ENCODE measurements at regions not wholly inside any gene's neighbourhood (a gene's known extent, or its start where the extent isn't known, plus 50 kb on each side); places are given as distances from the start of the nearest gene placed in this dataset.

GRCh38 chr2:59956981-59957380 is 596.5 kb downstream of the BCL11A start:
- Mint-ChIP-seq H3K27me3 (ENCODE audit: low read depth) (no peaks in the 10 kb centered on the region), H3K27ac (no peak overlapping the region), H3K36me3 (ENCODE audit: low read depth) (no peaks in the 10 kb centered on the region), H3K9me3 (ENCODE audit: insufficient read depth) (no peaks in the 10 kb centered on the region), H3K4me3 (no peak overlapping the region), H3K4me1 (ENCODE audit: low read depth) (no peaks in the 10 kb centered on the region)
- CTCF ChIA-PET, result no interaction called here
- POLR2A ChIA-PET, result no interaction called here
- ATAC-seq, result no peak
- DNase-seq, result no peak

DNA sequence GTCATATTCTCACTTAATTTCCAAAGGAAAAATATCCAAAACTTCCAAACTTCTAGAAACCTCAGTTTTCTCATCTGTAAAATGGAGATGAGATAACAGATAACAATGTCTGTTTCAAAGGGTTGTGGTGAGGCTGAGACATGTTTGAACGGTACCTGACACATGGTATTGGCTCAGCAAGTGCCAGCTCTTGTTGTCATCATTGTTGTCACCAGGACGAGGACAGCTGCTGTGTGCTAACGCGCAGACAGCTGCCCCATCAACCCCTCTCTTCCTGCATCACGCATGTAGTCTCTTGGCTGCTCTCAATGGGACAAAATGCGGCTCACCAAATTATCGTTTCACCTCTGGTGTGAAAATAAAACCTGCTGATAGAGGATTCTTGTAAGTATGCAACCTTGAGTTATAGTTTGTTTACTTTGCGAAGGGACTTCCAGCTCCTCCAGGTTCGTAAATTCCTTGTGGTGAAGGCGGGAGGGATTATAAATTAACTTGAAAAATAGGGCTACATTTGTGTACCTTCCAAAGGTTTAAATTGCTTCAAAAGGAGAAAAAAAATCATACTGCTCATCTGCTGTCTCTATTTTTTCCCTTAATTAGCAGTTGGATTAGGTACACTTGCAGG is 605.4 kb downstream of the BCL11A start:
- ATAC-seq (no peak), DNase-seq (no peak)
- Mint-ChIP-seq H3K4me1 (ENCODE audit: low read depth) (no peaks in the 10 kb centered on the region), H3K36me3 (ENCODE audit: low read depth) (no peaks in the 10 kb centered on the region), H3K9me3 (ENCODE audit: insufficient read depth) (no peaks in the 10 kb centered on the region), H3K4me3 (no peak overlapping the region), H3K27me3 (ENCODE audit: low read depth) (peaks cover 3% of the 10 kb centered on the region), H3K27ac (no peak overlapping the region)
- ChIA-PET POLR2A (no interaction called here), CTCF (no interaction called here)

DNA sequence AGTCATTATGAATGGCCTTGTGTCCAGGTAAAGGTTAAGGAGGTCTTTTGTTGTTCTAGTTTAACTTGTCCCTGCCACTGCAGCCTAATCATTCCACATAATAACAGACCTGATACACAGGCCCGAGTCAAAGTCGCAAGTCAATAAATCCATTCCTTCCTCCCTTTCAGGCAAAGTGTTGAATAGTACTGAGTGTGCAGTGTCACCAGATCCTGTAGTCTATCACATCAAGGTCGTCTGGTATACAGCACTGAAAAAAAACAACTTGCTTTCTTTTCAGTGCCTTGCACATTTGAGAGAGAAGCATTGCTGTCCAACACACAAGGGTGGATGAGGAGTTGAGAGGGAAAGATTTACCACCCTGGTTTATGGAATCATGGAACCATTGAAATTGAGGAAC is 606.2 kb downstream of the BCL11A start:
- ATAC-seq, result no peak
- no peaks in the 10 kb centered on the region for H3K36me3 Mint-ChIP-seq (ENCODE audit: low read depth)
- ChIA-PET POLR2A (no interaction called here), CTCF (no interaction called here)
- no peak overlapping the region for H3K27ac Mint-ChIP-seq
- no peaks in the 10 kb centered on the region for H3K9me3 Mint-ChIP-seq (ENCODE audit: insufficient read depth)
- H3K27me3 Mint-ChIP-seq (ENCODE audit: low read depth), result peaks cover 3% of the 10 kb centered on the region
- no peaks in the 10 kb centered on the region for H3K4me1 Mint-ChIP-seq (ENCODE audit: low read depth)
- DNase-seq, result no peak
- H3K4me3 Mint-ChIP-seq, result no peak overlapping the region

DNA sequence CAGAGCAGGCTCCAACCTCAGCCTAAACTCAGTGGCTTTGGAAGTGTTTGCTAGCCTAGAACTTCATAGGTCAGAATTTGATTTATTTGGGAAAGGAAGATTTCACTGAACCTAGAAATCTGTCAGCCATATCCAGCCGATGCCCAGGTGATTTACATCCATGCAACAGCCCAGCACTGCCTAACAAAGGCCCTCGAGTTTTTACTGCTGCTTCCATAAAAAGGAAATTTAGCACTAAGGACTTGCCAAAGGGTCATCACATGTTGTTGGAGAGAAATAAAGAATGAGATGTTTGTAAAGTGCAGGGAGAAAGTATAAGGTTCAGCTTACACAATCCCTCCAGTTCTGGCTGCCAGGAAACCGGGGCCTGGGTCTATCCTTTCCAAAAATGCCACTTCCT is 614.2 kb downstream of the BCL11A start:
- POLR2A ChIA-PET, result no interaction called here

GRCh38 chr2:59938181-59938580 is 615.3 kb downstream of the BCL11A start:
- CTCF ChIA-PET, result no interaction called here
- no peaks in the 10 kb centered on the region for H3K36me3 Mint-ChIP-seq (ENCODE audit: low read depth)
- POLR2A ChIA-PET, result no interaction called here
- H3K4me3 Mint-ChIP-seq, result no peak overlapping the region
- DNase-seq (no peak), ATAC-seq (no peak)
- no peaks in the 10 kb centered on the region for H3K27me3 Mint-ChIP-seq (ENCODE audit: low read depth)
- no peaks in the 10 kb centered on the region for H3K9me3 Mint-ChIP-seq (ENCODE audit: insufficient read depth)
- H3K27ac Mint-ChIP-seq, result no peak overlapping the region
- peaks cover 5% of the 10 kb centered on the region for H3K4me1 Mint-ChIP-seq (ENCODE audit: low read depth)

More for the DNA sequence above, 614.2 kb downstream of the BCL11A start:
- no peaks in the 10 kb centered on the region for H3K36me3 Mint-ChIP-seq (ENCODE audit: low read depth)
- no peak overlapping the region for H3K4me3 Mint-ChIP-seq
- CTCF ChIA-PET, result no interaction called here
- ATAC-seq (no peak), DNase-seq (no peak)
- H3K27ac Mint-ChIP-seq, result no peak overlapping the region
- H3K27me3 Mint-ChIP-seq (ENCODE audit: low read depth), result no peaks in the 10 kb centered on the region
- no peaks in the 10 kb centered on the region for H3K9me3 Mint-ChIP-seq (ENCODE audit: insufficient read depth)
- peaks cover 5% of the 10 kb centered on the region for H3K4me1 Mint-ChIP-seq (ENCODE audit: low read depth)

DNA sequence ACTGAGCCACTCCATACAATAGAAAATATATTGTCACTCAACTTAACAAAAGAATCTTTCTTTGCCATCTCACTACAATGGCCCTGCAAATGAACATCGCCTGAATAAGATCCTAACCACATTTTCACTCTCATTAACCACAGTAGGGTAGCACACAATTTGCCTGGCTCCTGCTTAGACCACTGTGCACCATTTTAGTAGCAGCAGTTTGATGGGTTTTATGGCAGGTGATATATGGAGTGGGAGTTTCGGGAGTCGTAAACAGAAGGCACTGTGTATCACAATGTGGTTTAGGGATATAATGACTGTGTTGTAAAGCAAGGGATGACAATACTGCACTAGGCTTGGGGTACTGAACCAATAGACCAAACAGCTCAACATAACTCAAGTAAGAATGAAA is 617.4 kb downstream of the BCL11A start:
- ChIA-PET POLR2A (no interaction called here), CTCF (interaction anchor here (1.1 kb wide), 1 partner anchor 48 kb away, joined by 3 read pairs; no protein-coding TSS in a partner anchor)
- no peaks in the 10 kb centered on the region for H3K36me3 Mint-ChIP-seq (ENCODE audit: low read depth)
- ATAC-seq, result no peak
- no peak overlapping the region for H3K27ac Mint-ChIP-seq
- H3K4me1 Mint-ChIP-seq (ENCODE audit: low read depth), result peaks cover 5% of the 10 kb centered on the region
- no peaks in the 10 kb centered on the region for H3K27me3 Mint-ChIP-seq (ENCODE audit: low read depth)
- H3K9me3 Mint-ChIP-seq (ENCODE audit: insufficient read depth), result no peaks in the 10 kb centered on the region
- no peak overlapping the region for H3K4me3 Mint-ChIP-seq
- no peak for DNase-seq

DNA sequence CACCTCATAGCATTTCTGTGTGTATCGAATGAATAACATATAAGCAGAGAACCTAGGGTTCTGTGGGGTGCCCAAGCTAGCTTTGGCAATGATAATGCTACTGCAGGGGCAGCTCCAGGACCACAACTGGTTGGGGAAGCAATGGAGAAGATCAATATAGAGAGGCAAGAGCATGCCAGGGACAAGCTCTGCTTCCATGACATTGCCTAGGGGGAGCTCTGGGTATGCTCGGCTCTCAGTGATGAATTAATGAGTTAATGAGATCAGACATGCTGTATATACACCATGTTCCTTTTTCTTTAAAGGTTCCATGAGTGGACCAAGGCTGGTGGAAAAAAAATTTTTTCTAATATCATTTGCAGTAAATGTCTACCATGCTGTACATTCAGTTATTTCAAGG is 618.4 kb downstream of the BCL11A start:
- ChIA-PET POLR2A (no interaction called here), CTCF (interaction anchor here (1.1 kb wide), 1 partner anchor 47 kb away, joined by 3 read pairs; no protein-coding TSS in a partner anchor)
- DNase-seq (no peak), ATAC-seq (no peak)
- Mint-ChIP-seq H3K9me3 (ENCODE audit: insufficient read depth) (no peaks in the 10 kb centered on the region), H3K27me3 (ENCODE audit: low read depth) (no peaks in the 10 kb centered on the region), H3K4me3 (no peak overlapping the region), H3K27ac (no peak overlapping the region), H3K4me1 (ENCODE audit: low read depth) (peaks cover 5% of the 10 kb centered on the region), H3K36me3 (ENCODE audit: low read depth) (no peaks in the 10 kb centered on the region)

GRCh38 chr2:59933948-59934347 is 619.5 kb downstream of the BCL11A start:
- Mint-ChIP-seq H3K4me3 (no peak overlapping the region), H3K9me3 (ENCODE audit: insufficient read depth) (no peaks in the 10 kb centered on the region), H3K27me3 (ENCODE audit: low read depth) (no peaks in the 10 kb centered on the region), H3K36me3 (ENCODE audit: low read depth) (no peaks in the 10 kb centered on the region), H3K27ac (no peak overlapping the region), H3K4me1 (ENCODE audit: low read depth) (peaks cover 5% of the 10 kb centered on the region)
- DNase-seq (no peak), ATAC-seq (no peak)
- ChIA-PET POLR2A (no interaction called here), CTCF (no interaction called here)

DNA sequence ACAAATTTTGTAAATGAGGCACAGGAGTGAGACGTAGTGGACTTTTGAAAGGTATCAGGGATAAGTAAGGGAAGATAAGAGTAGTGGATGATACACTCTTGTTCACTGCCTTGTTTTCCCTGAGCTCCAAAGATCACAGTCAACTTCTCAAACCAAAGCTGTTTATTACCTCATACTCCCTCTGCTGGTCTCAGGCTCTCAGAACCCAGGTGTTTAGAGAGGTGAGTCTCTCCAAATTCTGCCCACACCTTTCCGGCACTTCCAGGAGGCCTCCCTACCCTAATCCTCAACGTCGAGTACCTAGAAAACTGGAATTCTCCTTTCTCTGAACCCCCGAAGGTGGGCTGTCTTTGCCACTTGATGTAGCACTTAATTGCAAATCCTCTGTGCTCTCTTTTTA is 621.1 kb downstream of the BCL11A start:
- Mint-ChIP-seq H3K4me3 (no peak overlapping the region), H3K36me3 (ENCODE audit: low read depth) (no peaks in the 10 kb centered on the region), H3K27me3 (ENCODE audit: low read depth) (no peaks in the 10 kb centered on the region), H3K9me3 (ENCODE audit: insufficient read depth) (no peaks in the 10 kb centered on the region), H3K4me1 (ENCODE audit: low read depth) (peaks cover 3% of the 10 kb centered on the region), H3K27ac (no peak overlapping the region)
- POLR2A ChIA-PET, result no interaction called here
- ATAC-seq (no peak), DNase-seq (no peak)
- CTCF ChIA-PET, result interaction anchor here (0.6 kb wide), 2 partner anchors 68 to 576 kb away, joined by 3 read pairs; no protein-coding TSS in a partner anchor

DNA sequence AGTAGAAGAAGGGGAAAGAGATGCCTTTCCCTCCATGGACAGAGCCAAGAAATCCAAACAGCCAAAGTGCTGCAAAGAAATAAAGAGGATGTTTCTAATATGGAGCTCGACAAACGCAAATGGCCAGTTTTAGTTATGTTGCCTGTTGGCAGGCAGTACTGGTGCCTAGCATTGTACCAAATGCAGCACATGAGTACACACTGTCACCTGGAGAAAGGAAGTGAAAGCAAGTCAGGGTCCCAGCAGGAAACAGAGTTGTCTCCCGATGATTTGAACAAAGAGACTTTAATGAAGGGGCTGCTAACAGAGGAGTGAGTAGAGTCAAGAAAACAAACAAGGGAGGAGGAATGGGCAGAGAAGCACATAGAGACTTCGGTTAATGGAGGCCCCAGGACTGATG is 623.0 kb downstream of the BCL11A start:
- POLR2A ChIA-PET, result no interaction called here
- H3K4me1 Mint-ChIP-seq (ENCODE audit: low read depth), result no peaks in the 10 kb centered on the region
- no peak for DNase-seq
- ATAC-seq, result no peak
- H3K27ac Mint-ChIP-seq, result no peak overlapping the region
- H3K27me3 Mint-ChIP-seq (ENCODE audit: low read depth), result no peaks in the 10 kb centered on the region
- CTCF ChIA-PET, result interaction anchor here (1.0 kb wide), 1 partner anchor 620 kb away, joined by 4 read pairs; no protein-coding TSS in a partner anchor
- H3K4me3 Mint-ChIP-seq, result no peak overlapping the region
- H3K36me3 Mint-ChIP-seq (ENCODE audit: low read depth), result no peaks in the 10 kb centered on the region
- no peaks in the 10 kb centered on the region for H3K9me3 Mint-ChIP-seq (ENCODE audit: insufficient read depth)

- H3K27ac Mint-ChIP-seq, result no peak overlapping the region
- ChIA-PET CTCF (no interaction called here), POLR2A (no interaction called here)
- H3K4me3 Mint-ChIP-seq, result no peak overlapping the region
- H3K4me1 Mint-ChIP-seq (ENCODE audit: low read depth), result no peaks in the 10 kb centered on the region
- ATAC-seq (no peak), DNase-seq (no peak)
- no peaks in the 10 kb centered on the region for H3K9me3 Mint-ChIP-seq (ENCODE audit: insufficient read depth)
- no peaks in the 10 kb centered on the region for H3K27me3 Mint-ChIP-seq (ENCODE audit: low read depth)
- H3K36me3 Mint-ChIP-seq (ENCODE audit: low read depth), result no peaks in the 10 kb centered on the region
These were observed 626.7 kb downstream of the BCL11A start for GRCh38 chr2:59926731-59927130.

GRCh38 chr2:59925321-59925720 is 628.1 kb downstream of the BCL11A start:
- Mint-ChIP-seq H3K36me3 (ENCODE audit: low read depth) (no peaks in the 10 kb centered on the region), H3K27me3 (ENCODE audit: low read depth) (no peaks in the 10 kb centered on the region), H3K27ac (no peak overlapping the region), H3K9me3 (ENCODE audit: insufficient read depth) (no peaks in the 10 kb centered on the region), H3K4me3 (no peak overlapping the region), H3K4me1 (ENCODE audit: low read depth) (peaks cover 10% of the 10 kb centered on the region)
- CTCF ChIA-PET, result no interaction called here
- DNase-seq (no peak), ATAC-seq (no peak)
- POLR2A ChIA-PET, result no interaction called here

GRCh38 chr2:59924346-59924745 is 629.1 kb downstream of the BCL11A start:
- H3K36me3 Mint-ChIP-seq (ENCODE audit: low read depth), result no peaks in the 10 kb centered on the region
- H3K9me3 Mint-ChIP-seq (ENCODE audit: insufficient read depth), result no peaks in the 10 kb centered on the region
- CTCF ChIA-PET, result no interaction called here
- no peak overlapping the region for H3K4me3 Mint-ChIP-seq
- H3K4me1 Mint-ChIP-seq (ENCODE audit: low read depth), result peaks cover 20% of the 10 kb centered on the region
- no peak overlapping the region for H3K27ac Mint-ChIP-seq
- DNase-seq (no peak), ATAC-seq (no peak)
- no peaks in the 10 kb centered on the region for H3K27me3 Mint-ChIP-seq (ENCODE audit: low read depth)
- POLR2A ChIA-PET, result no interaction called here

Data from activated CD8-positive, alpha-beta T cell treated with anti-CD3 and anti-CD28 coated beads, Interleukin-2, amount 10 ng/mL, durations not matched to agents 7 days and 5 days (primary cell).